Motor neuron (in vitro differentiated cells): ENCODE measurements at regions not wholly inside any gene's neighbourhood (a gene's known extent, or its start where the extent isn't known, plus 50 kb on each side); places are given as distances from the start of the nearest gene placed in this dataset.
"Not testable (repeated sequence)": the region's sequence is repeated elsewhere in the genome, so short reads cannot be mapped to it uniquely, and the experiment has no call there.

Source experiments
- ATAC-seq, 8 experiments: fragments of 200-7000 bp; cut with Tn5 transposase; replicated peaks in 6 of 8; 2 replicates each; pipeline ENCODE4 v1.8.0; 2021; ENCODE audit warnings: mild to moderate bottlenecking in 8 of 8, moderate library complexity in 8 of 8
- H3K27ac ChIP-seq, 2 donors: fragments of 250-450 bp; sonication (Bioruptor Pico); 2 replicates each; pipeline ENCODE4 v1.9.0; 2021; ENCODE audit warnings: antibody characterized with exemption in 2 of 2, mild to moderate bottlenecking in 2 of 2, moderate library complexity in 1 of 2
- H3K4me1 ChIP-seq, 2 donors: fragments of 250-450 bp; sonication (Bioruptor Pico); replicated peaks in 1 of 2; 2 replicates each; pipeline ENCODE4 v1.6.1; 2021; ENCODE audit warnings: antibody characterized with exemption in 2 of 2, mild to moderate bottlenecking in 2 of 2, moderate library complexity in 1 of 2
- H3K4me3 ChIP-seq, 5 donors: fragments of 250-450 bp; sonication (Bioruptor Pico); 2 replicates each; pipeline ENCODE4 v1.9.0; 2021; ENCODE audit warnings: antibody characterized with exemption in 5 of 5, mild to moderate bottlenecking in 5 of 5, moderate library complexity in 4 of 5
- WGBS, 10 experiments: fragments of 450-650 bp; shearing (Covaris generic); methylation state at CpG; one replicate each; pipeline ENCODE4 v1.0.0; 2022; 5-methylcytosine and 5-hydroxymethylcytosine counted together
- in situ Hi-C, 9 experiments: fragments of 400-800 bp; cut with MboI; loops; one replicate each; pipeline ENCODE4 v1.15.0; 2021; ENCODE audit warnings: low sequenced_read_pairs in 9 of 9, low pct_unique_long_range_greater_than_20kb in 2 of 9; ENCODE audit not compliant: unreplicated experiment in 9 of 9

GRCh38 chr22:11370311-11370710, 4157.7 kb upstream of the OR11H1 start:
- in situ Hi-C loops, H3K4me1 ChIP-seq, ATAC-seq, H3K27ac ChIP-seq, H3K4me3 ChIP-seq: not testable (repeated sequence)
- WGBS, 10 experiments = no CpG with 5 or more reads among the region's 1 CpG
